WTC11 (cell line): ENCODE measurements at regions not wholly inside any gene's neighbourhood (a gene's known extent, or its start where the extent isn't known, plus 50 kb on each side); places are given as distances from the start of the nearest gene placed in this dataset.

Source experiments
- ATF2 ChIP-seq: sonication (generic); formaldehyde crosslinking; IDR thresholded peaks from 2 replicates; pipeline ENCODE4 v1.8.1; 2022; ENCODE audit warnings: low read depth, missing genetic modification reagents, borderline replicate concordance
- ATF3 ChIP-seq: sonication (generic); formaldehyde crosslinking; conservative IDR thresholded peaks from 2 replicates; pipeline ENCODE4 v1.8.1; 2022; ENCODE audit warnings: mild to moderate bottlenecking, missing genetic modification reagents
- ATF6 ChIP-seq: sonication (generic); formaldehyde crosslinking; IDR thresholded peaks from 2 replicates; pipeline ENCODE4 v1.8.1; 2023; ENCODE audit warnings: mild to moderate bottlenecking, missing genetic modification reagents
- CBFB ChIP-seq: sonication (generic); formaldehyde crosslinking; IDR thresholded peaks from 2 replicates; pipeline ENCODE4 v1.8.1; 2022; ENCODE audit warnings: mild to moderate bottlenecking, low read depth, missing genetic modification reagents
- CTCF ChIP-seq: fragments of 200-600 bp; IDR thresholded peaks from 2 replicates; pipeline ENCODE4 v1.8.0; 2022; ENCODE audit warnings: antibody characterized with exemption
- ETV6 ChIP-seq: sonication (generic); formaldehyde crosslinking; IDR thresholded peaks from 2 replicates; pipeline ENCODE4 v1.8.1; 2022; ENCODE audit warnings: mild to moderate bottlenecking, missing genetic modification reagents
- NR1H2 ChIP-seq: sonication (generic); formaldehyde crosslinking; IDR thresholded peaks from 2 replicates; pipeline ENCODE4 v1.9.0; 2021; ENCODE audit warnings: mild to moderate bottlenecking, moderate library complexity, missing genetic modification reagents
- OVOL2 ChIP-seq: fragments of 250-450 bp; sonication (Bioruptor Pico); IDR thresholded peaks from 2 replicates; pipeline ENCODE4 v1.9.0; 2021; ENCODE audit warnings: mild to moderate bottlenecking, borderline replicate concordance
- PREB ChIP-seq: sonication (generic); formaldehyde crosslinking; IDR thresholded peaks from 2 replicates; pipeline ENCODE4 v1.8.1; 2022; ENCODE audit warnings: mild to moderate bottlenecking, missing genetic modification reagents, moderate library complexity, borderline replicate concordance
- TEAD4 ChIP-seq: sonication (generic); formaldehyde crosslinking; IDR thresholded peaks from 2 replicates; pipeline ENCODE4 v1.8.0; 2022; ENCODE audit warnings: mild to moderate bottlenecking, missing genetic modification reagents
- USF2 ChIP-seq: sonication (generic); formaldehyde crosslinking; IDR thresholded peaks from 2 replicates; pipeline ENCODE4 v1.8.1; 2023; ENCODE audit warnings: mild to moderate bottlenecking, missing genetic modification reagents, moderate library complexity

- TF ChIP-seq CTCF (no peak), ATF6 (no peak), ETV6 (CRISPR knock-in tag) (no peak), OVOL2 (CRISPR knock-in tag) (no peak), ATF2 (no peak), PREB (CRISPR knock-in tag) (no peak), CBFB (no peak), NR1H2 (CRISPR knock-in tag) (no peak), TEAD4 (no peak), ATF3 (no peak), USF2 (CRISPR knock-in tag) (no peak)
Measured at GRCh38 chr5:68441309-68442073, 225.9 kb downstream of the PIK3R1 start.
